ENCODE measurements at regions not wholly inside any gene's neighbourhood (a gene's known extent, or its start where the extent isn't known, plus 50 kb on each side); places are given as distances from the start of the nearest gene placed in this dataset.

GRCh38 chr16:7027401-7027800 is 305.2 kb upstream of the RBFOX1 start:
- DNase-seq (ENCODE audit: low spot score), result no peak
- in situ Hi-C loops (cut with MboI; ENCODE audit: low sequenced_read_pairs, unreplicated experiment), result no loop called here

GRCh38 chr16:7026639-7027038 is 306.0 kb upstream of the RBFOX1 start:
- no peak for DNase-seq (ENCODE audit: low spot score)
- in situ Hi-C loops (cut with MboI; ENCODE audit: low sequenced_read_pairs, unreplicated experiment), result no loop called here

More at GRCh38 chr16:7027401-7027800, 305.2 kb upstream of the RBFOX1 start:
- TF ChIP-seq CTCF (IDR thresholded peaks at IDR 0.05; ENCODE audit: borderline replicate concordance, control extremely low read depth, extremely low read depth, insufficient read depth, missing control alignments), result no peak

GRCh38 chr16:7025616-7026190 is 306.9 kb upstream of the RBFOX1 start:
- in situ Hi-C loops (cut with MboI; ENCODE audit: low sequenced_read_pairs, unreplicated experiment), result no loop called here
- TF ChIP-seq CTCF (IDR thresholded peaks at IDR 0.05; ENCODE audit: borderline replicate concordance, control extremely low read depth, extremely low read depth, insufficient read depth, missing control alignments), result no peak
- peak; percentile 38 for DNase-seq (ENCODE audit: low spot score)

More at GRCh38 chr16:7026639-7027038, 306.0 kb upstream of the RBFOX1 start:
- no peak for TF ChIP-seq CTCF (IDR thresholded peaks at IDR 0.05; ENCODE audit: borderline replicate concordance, control extremely low read depth, extremely low read depth, insufficient read depth, missing control alignments)

- no peak for TF ChIP-seq CTCF (IDR thresholded peaks at IDR 0.05; ENCODE audit: borderline replicate concordance, control extremely low read depth, extremely low read depth, insufficient read depth, missing control alignments)
- no peak for DNase-seq (ENCODE audit: low spot score)
- in situ Hi-C loops (cut with MboI; ENCODE audit: low sequenced_read_pairs, unreplicated experiment), result no loop called here
Measured at GRCh38 chr16:7021653-7022275, 310.9 kb upstream of the RBFOX1 start.

- no peak for TF ChIP-seq CTCF (IDR thresholded peaks at IDR 0.05; ENCODE audit: borderline replicate concordance, control extremely low read depth, extremely low read depth, insufficient read depth, missing control alignments)
- in situ Hi-C loops (cut with MboI; ENCODE audit: low sequenced_read_pairs, unreplicated experiment), result no loop called here
- no peak for DNase-seq (ENCODE audit: low spot score)
Measured at GRCh38 chr16:7017006-7017662, 315.5 kb upstream of the RBFOX1 start.

GRCh38 chr16:7014756-7015155 is 317.9 kb upstream of the RBFOX1 start:
- in situ Hi-C loops (cut with MboI; ENCODE audit: low sequenced_read_pairs, unreplicated experiment), result no loop called here
- DNase-seq (ENCODE audit: low spot score), result no peak
- TF ChIP-seq CTCF (IDR thresholded peaks at IDR 0.05; ENCODE audit: borderline replicate concordance, control extremely low read depth, extremely low read depth, insufficient read depth, missing control alignments), result no peak

Data from GM13976 (cell line).